Testis (tissue), 2 donors: ENCODE measurements at regions not wholly inside any gene's neighbourhood (a gene's known extent, or its start where the extent isn't known, plus 50 kb on each side); places are given as distances from the start of the nearest gene placed in this dataset.

Source experiments
- DNase-seq: peaks from one replicate; pipeline ENCODE4 v3.0.0-alpha.2; 2019
- H3K27ac ChIP-seq, 2 donors: fragments of 200-600 bp; sonication (generic); one replicate each; pipeline ENCODE4 v1.5.1; 2019
- H3K27me3 ChIP-seq: fragments of 200-600 bp; sonication (generic); one replicate; pipeline ENCODE4 v1.5.1; 2019
- H3K36me3 ChIP-seq: fragments of 200-600 bp; sonication (generic); one replicate; pipeline ENCODE4 v1.5.1; 2017; ENCODE audit warnings: low read depth; ENCODE audit errors: missing control alignments
- H3K4me1 ChIP-seq: fragments of 200-600 bp; sonication (generic); one replicate; pipeline ENCODE4 v1.5.1; 2019
- H3K4me3 ChIP-seq, 2 donors: fragments of 200-600 bp; sonication (generic); one replicate each; pipeline ENCODE4 v1.5.1; 2017 to 2019
- H3K9me3 ChIP-seq: fragments of 200-600 bp; sonication (generic); one replicate; pipeline ENCODE4 v1.5.1; 2017
- CTCF ChIP-seq, 3 experiments: fragments of 450-650 bp in 2 of 3; fragments of 200-600 bp in 1 of 3; sonication (generic) in 1 of 3; IDR thresholded peaks; one replicate each; pipeline ENCODE4 v1.5.1; 2016 to 2019; ENCODE audit warnings: antibody characterized with exemption in 3 of 3, mild to moderate bottlenecking in 2 of 3, moderate library complexity in 1 of 3
- POLR2A ChIP-seq: fragments of 450-650 bp; IDR thresholded peaks from one replicate; pipeline ENCODE4 v1.6.1; 2017; ENCODE audit warnings: antibody characterized with exemption, mild to moderate bottlenecking, moderate library complexity
- WGBS, 2 donors: methylation state at CpG; one replicate each; pipeline ENCODE4 v1.1.5; 2018; 5-methylcytosine and 5-hydroxymethylcytosine counted together
- intact Hi-C: fragments of 100-400 bp; cut with DNase I; formaldehyde crosslinking; loops from one replicate; pipeline ENCODE4 v1.15.1; 2023; ENCODE audit warnings: low total_unique reads

- Histone ChIP-seq H3K9me3 (no peaks in the 10 kb centered on the region), H3K27me3 (no peaks in the 10 kb centered on the region), H3K4me1 (no peaks in the 10 kb centered on the region), H3K36me3 (no peaks in the 10 kb centered on the region), H3K27ac (no peak overlapping the region), H3K4me3 (no peak overlapping the region)
- DNase-seq: no peak
- intact Hi-C loops: no loop called here
- TF ChIP-seq CTCF (IDR thresholded peaks at IDR 0.05) (no peak), POLR2A (no peak)
- WGBS, 2 donors: 93 to 97% methylated on average over 2 of the region's 2 CpGs
Observed at GRCh38 chr4:100285121-100285520, 94.9 kb upstream of the DDIT4L start.

GRCh38 chr4:100284129-100284880 is 94.0 kb upstream of the DDIT4L start:
- intact Hi-C loops: no loop called here
- Histone ChIP-seq H3K27ac (no peak overlapping the region), H3K36me3 (no peaks in the 10 kb centered on the region), H3K4me1 (no peaks in the 10 kb centered on the region), H3K27me3 (no peaks in the 10 kb centered on the region), H3K9me3 (no peaks in the 10 kb centered on the region), H3K4me3 (no peak overlapping the region)
- no peak for DNase-seq
- 70 to 81% methylated on average over 10 of the region's 10 CpGs for WGBS, 2 donors
- TF ChIP-seq POLR2A (no peak), CTCF (IDR thresholded peaks at IDR 0.05) (no peak)

- no peak overlapping the region for H3K27ac ChIP-seq
- H3K36me3 ChIP-seq: no peaks in the 10 kb centered on the region
- no peaks in the 10 kb centered on the region for H3K9me3 ChIP-seq
- no peak for DNase-seq
- no peaks in the 10 kb centered on the region for H3K4me1 ChIP-seq
- H3K27me3 ChIP-seq: no peaks in the 10 kb centered on the region
- intact Hi-C loops: no loop called here
- WGBS, 2 donors: 69 to 80% methylated on average over 2 of the region's 2 CpGs
- H3K4me3 ChIP-seq: no peak overlapping the region
- TF ChIP-seq CTCF (IDR thresholded peaks at IDR 0.05) (no peak), POLR2A (no peak)
Observed at GRCh38 chr4:100280807-100281206, 90.5 kb upstream of the DDIT4L start.

GRCh38 chr4:100278567-100278966 is 88.3 kb upstream of the DDIT4L start:
- no peak overlapping the region for H3K27ac ChIP-seq
- no peaks in the 10 kb centered on the region for H3K4me1 ChIP-seq
- intact Hi-C loops: no loop called here
- TF ChIP-seq CTCF (IDR thresholded peaks at IDR 0.05) (no peak), POLR2A (no peak)
- 93 to 94% methylated on average over 3 of the region's 3 CpGs for WGBS, 2 donors
- H3K36me3 ChIP-seq: no peaks in the 10 kb centered on the region
- no peak for DNase-seq
- H3K9me3 ChIP-seq: no peaks in the 10 kb centered on the region
- H3K27me3 ChIP-seq: no peaks in the 10 kb centered on the region
- H3K4me3 ChIP-seq: no peak overlapping the region

GRCh38 chr4:100269446-100269845 is 79.2 kb upstream of the DDIT4L start:
- Histone ChIP-seq H3K36me3 (no peaks in the 10 kb centered on the region), H3K4me3 (no peak overlapping the region), H3K9me3 (no peaks in the 10 kb centered on the region), H3K27me3 (no peaks in the 10 kb centered on the region), H3K4me1 (no peaks in the 10 kb centered on the region), H3K27ac (no peak overlapping the region)
- no peak for DNase-seq
- WGBS, 2 donors: 89 to 90% methylated on average over 2 of the region's 2 CpGs
- no peak for TF ChIP-seq POLR2A
- TF ChIP-seq CTCF (IDR thresholded peaks at IDR 0.05): no peak
- intact Hi-C loops: no loop called here
